Epithelial cell of prostate (primary cell): ENCODE measurements at regions not wholly inside any gene's neighbourhood (a gene's known extent, or its start where the extent isn't known, plus 50 kb on each side); places are given as distances from the start of the nearest gene placed in this dataset.

Source experiments
- DNase-seq: peaks from one replicate; pipeline ENCODE4 v3.0.0-alpha.2; 2011; ENCODE audit warnings: low read depth, low spot score
- H3K27ac ChIP-seq: fragments of 450-650 bp; 2 replicates; pipeline ENCODE4 v1.5.1; 2017; ENCODE audit warnings: mild to moderate bottlenecking

DNA sequence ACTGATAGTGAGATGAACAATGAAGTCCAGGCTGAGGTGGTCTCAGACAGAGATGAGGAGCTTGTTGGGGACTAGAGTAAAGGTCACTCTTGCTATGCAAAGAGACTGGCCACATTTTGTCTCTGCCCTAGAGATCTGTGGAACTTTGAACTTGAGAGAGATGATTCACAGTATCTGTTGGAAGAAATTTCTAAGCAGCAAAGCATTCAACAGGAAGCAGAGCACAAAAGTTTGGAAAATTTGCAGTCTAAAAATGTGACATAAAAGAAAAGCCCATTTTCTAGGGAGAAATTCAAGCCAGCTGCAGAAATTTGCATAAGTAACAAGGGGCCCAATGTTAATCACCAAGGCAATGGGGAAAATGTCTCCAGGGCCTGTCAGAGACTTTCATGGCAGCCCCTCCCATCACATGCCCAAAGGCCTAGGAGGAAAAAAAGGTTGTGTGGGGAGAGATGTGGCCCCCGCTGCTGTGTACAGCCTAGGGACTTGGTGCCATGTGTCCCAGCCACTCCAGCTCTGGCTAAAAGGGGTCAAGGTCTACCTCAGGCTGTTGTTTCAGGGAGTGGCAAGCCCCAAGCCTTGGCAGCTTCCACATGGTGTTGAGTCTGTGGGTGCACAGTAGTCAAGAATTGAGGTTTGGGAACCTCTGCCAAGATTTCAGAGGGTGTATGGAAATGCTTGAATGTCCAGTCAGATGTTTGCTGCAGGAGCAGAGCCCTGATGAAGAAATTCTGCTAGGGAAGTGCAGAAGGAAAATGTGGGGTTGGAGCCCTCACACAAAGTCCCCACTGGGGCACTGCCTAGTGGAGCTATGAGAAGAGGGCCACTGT is 262.8 kb downstream of the DKK2 start:
- no peak overlapping the region for H3K27ac ChIP-seq
- no peak for DNase-seq

DNA sequence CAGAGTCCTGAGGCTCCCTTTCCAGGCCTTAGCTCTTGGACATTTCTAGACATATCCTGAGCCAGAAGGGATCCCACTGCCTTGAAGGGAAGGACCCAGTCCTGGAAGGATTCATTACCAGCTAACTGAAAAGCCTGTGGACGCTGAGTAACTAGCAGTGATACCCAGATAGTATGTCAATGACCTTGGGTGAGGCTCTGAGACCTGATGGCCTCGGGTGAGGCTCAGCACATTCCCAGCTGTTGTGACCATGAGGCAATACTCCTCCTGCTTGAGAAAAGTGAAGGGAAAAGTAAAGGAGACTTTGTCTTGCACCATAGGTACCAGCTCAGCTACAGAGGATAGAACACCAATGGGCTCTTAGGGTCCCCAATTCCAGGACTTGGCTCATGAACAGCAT is 268.1 kb downstream of the DKK2 start:
- no peak for DNase-seq
- H3K27ac ChIP-seq: no peak overlapping the region

DNA sequence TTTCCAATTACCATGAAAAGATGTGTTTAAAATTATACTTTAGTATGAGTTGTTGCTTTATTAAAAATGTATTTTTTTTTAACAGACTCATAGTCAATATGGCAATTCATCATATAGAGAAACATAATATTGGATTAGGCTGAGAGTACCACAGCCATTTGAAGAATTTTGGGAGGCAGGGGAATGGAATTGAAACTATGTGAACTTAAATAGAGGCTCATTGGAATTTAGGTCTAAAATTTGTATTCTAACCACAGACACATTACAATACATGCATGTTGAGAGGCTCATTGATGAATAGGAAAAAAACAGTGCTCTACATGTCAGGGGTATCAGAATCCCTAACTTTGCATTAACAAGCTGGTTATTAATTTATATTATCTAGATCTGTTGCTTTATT is 269.6 kb downstream of the DKK2 start:
- DNase-seq: no peak
- no peak overlapping the region for H3K27ac ChIP-seq

DNA sequence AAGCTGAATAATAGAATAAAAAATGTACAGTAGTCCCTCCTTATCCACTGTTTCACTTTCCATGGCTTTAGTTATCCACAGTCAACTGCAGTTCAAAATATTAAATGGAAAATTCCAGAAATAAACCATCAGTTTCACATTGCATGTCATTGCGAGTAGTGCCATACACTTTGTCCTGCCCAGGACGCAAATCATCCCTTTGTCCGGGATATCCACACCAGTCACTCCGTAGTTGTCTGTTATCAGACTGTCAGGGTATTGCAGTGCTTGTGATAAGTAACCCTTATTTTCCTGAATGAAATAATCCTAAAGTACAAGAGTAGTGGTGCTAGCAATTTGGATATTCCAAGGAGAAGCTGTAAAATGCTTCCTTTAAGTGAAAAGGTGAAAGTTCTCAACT is 271.3 kb downstream of the DKK2 start:
- no peak for DNase-seq

DNA sequence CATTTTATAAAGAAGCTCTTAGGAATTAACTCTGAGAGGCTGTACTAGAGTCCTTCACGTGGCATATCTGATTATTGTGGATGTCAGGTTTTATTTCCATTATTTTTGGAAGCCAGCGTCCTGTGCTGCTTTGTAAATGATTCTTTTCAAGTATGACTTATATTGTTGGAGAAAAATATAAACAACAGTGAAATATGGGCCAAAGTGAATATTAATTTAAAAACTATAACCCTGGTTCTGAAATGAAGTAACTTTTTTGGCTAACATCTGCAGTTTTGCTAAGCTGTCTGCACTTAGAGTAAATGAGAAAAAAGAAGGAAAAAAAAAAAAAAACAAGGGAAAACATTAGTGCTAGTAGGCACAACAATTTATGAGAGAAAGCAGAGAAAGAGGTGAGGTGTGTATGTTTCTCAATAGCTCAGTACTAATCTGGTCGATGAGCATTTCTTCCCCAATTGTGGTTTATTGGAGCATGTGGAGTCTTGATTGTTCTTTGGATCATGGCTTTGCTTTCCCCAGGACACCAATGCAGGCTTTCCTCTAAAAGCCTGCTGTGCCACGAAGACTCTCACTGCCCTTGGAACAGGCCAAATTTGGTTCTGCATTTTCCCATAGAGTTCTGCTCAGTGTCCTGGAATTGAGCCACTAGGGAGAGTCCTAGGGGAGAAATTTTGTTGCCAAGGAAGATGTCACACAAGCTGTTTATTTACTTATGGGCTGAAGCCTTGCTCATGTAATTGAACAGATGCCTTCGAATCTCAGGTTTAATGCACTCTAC is 273.3 kb downstream of the DKK2 start:
- no peak overlapping the region for H3K27ac ChIP-seq
- DNase-seq: no peak

More for the DNA sequence above, 271.3 kb downstream of the DKK2 start:
- no peak overlapping the region for H3K27ac ChIP-seq

DNA sequence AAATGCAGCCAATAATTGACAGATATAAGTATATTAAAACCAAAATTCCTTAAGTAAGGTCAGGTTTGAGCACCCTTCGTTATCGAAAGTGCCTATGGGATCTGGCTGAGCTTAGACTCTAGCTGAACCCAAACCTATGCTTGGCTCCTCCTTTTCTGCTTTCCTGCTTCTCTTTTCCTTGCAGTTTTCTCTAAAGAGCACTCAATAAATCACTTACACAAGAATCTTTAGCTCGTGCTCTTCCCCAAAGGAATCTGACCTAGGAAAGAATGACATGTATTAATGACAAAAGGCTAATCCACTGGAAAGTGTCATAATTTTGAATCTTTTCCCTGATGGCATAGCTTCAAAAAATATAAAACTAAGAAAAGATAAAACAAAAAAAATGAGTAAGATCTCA is 282.7 kb downstream of the DKK2 start:
- DNase-seq: no peak

DNA sequence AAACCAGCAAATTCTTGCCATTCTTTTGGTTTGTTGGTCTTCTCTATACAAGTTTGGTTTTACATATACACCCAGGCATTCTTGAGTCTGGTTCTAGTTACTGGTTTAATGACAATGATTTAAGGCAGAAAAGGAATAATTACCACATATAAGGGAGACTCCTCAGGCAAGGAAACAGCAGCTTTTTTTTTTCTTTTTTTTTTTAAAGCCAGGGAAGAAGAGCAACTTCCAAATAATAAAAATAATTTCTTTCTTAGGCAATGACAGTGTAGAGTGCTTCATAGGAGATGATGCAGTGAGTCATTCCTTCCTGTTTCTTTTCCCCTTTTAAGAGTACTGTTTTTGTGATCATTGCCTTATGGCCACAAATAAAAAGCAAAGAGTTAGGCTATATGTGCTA is 289.7 kb downstream of the DKK2 start:
- H3K27ac ChIP-seq: no peak overlapping the region
- no peak for DNase-seq

More for the DNA sequence above, 282.7 kb downstream of the DKK2 start:
- no peak overlapping the region for H3K27ac ChIP-seq

DNA sequence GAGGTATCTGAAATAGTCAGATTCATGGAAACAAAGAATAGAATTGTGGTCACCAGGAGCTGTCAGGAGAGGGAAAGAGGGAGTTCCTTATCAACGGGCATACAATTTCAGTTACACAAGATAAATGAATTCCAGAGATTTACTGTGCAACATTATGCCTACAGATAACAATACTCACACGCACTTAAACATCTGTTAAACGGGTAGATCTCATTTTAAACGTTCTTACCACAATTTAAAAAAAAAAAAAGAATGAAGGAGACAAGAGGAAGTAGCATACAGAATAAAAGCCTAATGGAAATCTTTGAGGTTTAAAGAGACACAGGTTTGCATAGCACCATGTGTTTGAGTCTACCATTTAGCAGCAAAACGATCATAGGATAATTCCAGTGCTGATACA is 298.0 kb downstream of the DKK2 start:
- no peak overlapping the region for H3K27ac ChIP-seq
- DNase-seq: no peak

DNA sequence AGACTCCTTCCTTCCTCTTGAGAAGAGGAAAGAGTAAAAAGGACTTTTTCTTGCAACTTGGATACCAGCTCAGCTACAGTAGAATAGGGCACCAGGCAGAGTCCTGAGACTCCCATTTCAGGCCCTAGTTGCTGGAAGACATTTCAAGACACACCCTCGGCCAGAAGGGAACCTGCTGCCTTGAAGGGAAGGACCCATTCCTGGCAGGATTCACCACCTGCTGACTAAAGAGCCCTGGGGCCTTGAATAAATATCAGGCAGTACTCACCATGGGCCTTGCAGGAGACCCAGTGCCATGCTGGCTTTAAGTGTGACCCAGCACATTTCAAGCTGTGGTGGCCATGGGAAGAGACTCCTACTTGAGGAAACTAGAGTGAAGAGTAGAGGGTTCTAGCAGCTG is 317.6 kb downstream of the DKK2 start:
- DNase-seq: no peak
- no peak overlapping the region for H3K27ac ChIP-seq

DNA sequence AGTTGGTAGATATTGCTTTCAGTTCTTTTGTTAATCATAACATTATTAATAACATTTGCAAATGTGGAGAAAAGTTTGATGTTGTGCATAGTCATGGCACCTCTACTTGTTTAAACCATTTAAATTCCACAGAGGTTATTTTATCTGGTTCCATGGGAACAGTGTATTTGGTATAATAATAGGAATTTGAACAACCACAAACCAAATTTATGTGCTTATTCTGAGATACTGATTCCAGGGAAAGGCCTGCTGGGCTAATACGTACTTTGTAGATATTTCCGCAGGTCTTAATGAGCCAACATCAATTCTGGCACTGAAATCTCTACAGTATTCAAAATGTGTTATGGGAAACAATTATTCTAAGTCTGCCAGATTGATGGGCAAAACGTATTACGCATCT is 319.0 kb downstream of the DKK2 start:
- no peak overlapping the region for H3K27ac ChIP-seq
- no peak for DNase-seq

DNA sequence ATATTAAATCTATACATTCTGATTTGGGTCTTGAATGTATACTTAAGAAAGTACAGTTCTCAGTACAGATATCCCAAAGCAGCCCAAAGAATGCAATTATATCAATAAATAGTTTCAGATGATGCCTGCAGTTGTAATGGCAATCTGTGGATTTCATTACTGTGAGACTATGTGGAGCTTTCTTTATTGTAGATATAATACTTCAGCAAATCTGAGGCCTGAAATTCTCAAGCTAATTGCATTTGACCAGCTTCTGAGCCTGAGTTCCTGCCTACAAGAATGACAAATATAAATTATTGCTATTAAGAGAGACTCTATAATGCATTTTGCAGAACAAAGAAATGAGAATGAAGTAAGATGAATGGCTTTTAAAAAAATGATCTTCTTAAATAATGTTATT is 320.3 kb downstream of the DKK2 start:
- no peak overlapping the region for H3K27ac ChIP-seq
- no peak for DNase-seq

DNA sequence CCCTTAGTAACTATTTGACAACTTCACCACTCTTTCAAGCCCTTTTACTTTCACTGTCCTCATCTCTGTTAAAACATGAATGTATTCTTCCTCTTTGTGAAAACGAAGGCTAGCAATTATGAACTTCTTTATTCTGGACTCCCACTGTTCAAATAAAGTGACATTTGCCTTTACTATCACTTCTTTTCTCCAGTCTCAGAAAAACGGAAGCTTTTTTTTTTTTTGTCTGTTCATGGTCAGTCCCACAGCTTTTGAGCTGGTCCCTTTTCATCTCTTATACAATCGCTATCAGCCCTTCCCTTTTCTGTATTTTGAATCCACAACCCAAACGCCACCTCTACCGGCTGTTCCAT is 327.7 kb downstream of the DKK2 start:
- H3K27ac ChIP-seq: no peak overlapping the region
- no peak for DNase-seq

DNA sequence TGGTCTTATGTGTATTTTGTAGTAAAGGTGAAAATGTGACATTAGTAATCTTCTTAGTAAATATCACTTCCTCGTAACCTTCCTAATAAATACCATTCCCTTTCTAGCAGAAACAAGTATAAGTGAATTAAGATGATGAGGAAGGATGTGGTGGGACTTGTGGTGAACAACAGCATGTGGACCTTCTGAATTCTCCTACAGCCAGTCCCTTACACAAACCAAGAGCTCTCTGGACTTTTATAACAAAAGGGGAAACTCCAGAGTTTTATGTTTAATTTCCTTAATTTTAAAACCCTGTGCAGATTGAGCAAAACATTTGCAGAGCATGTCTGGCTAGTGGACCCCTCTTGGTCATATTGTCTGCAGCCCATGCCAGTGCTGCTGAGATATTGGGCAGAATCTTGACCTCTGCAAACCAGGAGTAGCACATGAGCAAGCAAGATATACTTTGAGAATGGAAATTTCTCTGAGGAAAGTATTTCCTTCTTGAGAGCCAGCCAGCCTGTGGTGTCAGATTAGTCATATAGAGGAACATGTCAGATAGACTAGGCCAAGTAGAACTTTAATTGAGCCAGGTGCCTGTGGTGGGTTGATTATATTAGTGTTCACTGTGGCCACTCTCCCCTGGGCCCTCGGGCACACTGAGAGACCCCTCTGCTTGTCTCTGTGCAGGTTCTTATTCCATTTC is 328.2 kb downstream of the DKK2 start:
- no peak for DNase-seq
- H3K27ac ChIP-seq: no peak overlapping the region

DNA sequence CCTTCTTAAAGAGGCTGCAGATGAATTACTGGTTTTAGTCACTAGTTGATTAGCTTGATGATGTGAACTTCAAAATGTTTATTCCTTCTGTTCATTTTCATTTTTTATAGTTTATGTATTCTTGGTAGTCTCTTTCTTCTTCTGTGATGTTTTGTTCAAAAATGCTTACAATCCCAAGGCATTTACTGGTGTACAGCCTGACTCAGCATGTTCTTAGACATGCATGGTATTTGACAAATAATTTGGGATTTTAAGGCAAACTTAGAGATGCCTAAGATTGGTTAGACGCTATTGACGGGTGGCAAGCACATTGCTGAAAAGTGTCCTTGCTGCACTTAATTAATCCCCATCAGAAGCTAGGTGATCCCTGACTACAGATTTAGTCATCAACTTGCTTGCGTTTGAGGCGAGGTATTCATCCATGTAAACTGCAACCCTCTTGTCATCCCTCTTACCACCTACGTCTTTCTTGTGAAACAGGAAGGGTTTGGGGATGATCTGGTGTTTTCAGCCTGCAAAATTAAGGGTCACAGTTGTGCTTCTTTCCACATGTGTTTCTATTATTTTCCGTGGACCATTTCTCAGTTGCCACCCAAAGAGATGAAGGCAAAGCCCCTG is 331.8 kb downstream of the DKK2 start:
- H3K27ac ChIP-seq: no peak overlapping the region
- DNase-seq: no peak

DNA sequence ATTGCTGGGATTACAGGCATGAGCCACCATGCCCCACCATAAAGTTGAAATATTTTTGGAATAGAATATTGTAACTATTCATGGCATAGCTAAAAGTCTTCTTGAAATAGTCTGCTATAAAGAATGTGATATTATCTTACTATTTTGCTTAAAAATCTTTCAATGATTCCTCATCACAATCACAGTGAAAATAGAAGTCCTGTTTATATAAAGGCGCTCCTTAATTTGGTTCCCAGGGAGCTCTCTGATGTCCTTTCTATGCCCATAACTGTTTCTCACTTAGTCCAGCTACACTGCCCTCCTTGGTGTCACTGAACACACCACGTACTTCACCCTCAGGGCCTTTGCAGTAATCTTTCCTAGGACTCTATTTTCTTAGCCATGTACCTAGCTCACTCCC is 331.7 kb upstream of the GIMD1 start:
- DNase-seq: no peak
- no peak overlapping the region for H3K27ac ChIP-seq

DNA sequence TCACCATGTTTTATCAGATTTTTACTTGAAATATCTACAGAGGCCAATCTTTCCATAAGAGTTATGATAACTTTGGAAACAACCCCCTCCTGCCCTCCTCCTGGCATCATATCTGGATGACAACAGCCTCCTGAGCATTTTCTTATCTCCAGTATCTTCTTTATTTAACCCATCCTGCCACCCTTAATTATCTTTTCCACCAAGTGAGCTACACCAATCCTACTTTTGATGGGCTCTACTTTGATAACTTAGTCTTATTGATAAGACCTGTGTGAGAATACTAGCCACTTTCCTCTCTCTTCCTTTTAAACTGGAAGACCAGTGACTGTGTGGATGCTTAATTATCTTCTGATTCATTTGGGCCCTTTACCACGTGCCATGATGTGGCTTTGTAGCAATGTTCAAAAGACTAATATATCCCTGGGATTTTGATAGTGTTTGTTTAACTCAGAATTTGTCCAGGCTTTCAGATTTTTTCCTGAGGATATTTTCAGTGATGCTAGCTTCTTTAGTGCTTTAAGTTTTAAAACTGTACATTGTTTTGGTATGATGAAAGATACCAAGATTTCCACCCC is 330.1 kb upstream of the GIMD1 start:
- H3K27ac ChIP-seq: no peak overlapping the region
- DNase-seq: no peak

DNA sequence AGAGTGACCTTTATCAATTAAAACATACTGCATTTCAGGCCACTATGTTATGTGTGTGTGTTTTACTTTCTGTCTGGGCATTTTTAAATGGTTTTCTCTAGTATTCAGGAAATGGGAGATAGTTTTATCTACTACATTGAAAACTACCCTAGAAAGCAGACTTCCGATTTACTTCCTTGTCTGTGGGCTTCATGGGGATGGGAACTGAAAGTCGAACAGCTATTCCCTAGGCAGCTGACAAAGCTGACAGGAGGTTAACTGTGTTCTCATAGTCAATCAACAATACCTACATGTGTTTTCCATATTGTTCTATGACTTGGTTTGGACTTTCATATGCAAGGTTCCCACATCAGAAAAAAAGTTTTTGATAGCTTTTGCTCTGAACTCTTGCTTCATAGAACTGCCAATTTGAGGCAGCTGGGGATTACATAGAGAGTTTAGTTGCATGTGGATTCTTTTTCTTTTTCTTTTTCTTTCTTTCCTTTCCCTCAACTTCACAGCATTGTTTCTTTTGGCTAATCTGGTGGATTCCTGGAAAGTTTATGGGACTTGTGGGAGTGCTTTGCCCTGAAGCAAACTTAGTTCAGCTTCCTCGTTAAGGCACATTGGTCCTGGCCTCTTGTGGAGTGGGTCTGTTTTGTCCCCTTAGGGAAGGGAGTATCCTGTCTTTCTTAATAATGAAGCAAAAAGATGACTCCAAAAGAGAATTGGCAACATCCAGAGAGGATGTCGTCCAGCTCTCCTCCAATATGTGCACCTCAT is 327.1 kb upstream of the GIMD1 start:
- DNase-seq: no peak

DNA sequence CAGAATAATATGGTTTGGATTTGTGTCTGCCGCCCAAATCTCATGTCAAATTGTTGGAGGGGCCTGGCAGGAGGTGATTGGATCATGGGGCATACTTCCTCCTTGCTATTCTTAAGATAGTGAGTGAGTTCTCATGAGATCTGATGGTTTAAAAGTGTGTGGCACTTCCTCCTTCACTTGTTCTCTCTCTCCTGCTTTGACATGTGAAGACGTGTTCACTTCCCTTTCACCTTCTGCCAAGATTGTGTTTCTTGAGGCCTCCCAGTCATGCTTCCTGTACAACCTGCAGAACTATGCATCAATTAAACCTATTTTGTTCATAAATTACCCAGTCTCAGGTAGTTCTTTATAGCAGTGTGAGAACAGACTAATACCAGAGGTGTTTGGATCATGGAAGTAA is 325.7 kb upstream of the GIMD1 start:
- peak overlapping the region; percentile 37 for H3K27ac ChIP-seq
- peak; percentile 43 for DNase-seq

More for the DNA sequence above, 327.1 kb upstream of the GIMD1 start:
- H3K27ac ChIP-seq: no peak overlapping the region

DNA sequence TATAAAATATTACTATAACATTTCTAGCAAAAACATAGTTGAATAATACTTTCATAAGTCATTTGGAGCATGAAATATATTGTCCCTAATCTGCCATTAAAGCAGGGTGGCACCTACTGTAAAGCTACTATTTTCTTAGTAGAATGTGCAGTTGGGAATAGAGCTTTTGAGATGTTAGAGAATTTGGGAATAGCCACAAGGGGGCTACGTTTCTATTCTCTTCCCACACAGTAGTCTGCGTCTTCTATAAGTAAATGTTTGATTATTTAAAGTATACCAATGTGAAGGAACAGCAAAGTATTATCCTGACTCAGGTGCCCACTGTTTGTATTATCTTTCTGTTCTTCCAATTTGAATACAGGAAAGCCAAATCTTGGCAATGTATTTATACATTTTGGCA is 323.2 kb upstream of the GIMD1 start:
- no peak for DNase-seq
- H3K27ac ChIP-seq: no peak overlapping the region

DNA sequence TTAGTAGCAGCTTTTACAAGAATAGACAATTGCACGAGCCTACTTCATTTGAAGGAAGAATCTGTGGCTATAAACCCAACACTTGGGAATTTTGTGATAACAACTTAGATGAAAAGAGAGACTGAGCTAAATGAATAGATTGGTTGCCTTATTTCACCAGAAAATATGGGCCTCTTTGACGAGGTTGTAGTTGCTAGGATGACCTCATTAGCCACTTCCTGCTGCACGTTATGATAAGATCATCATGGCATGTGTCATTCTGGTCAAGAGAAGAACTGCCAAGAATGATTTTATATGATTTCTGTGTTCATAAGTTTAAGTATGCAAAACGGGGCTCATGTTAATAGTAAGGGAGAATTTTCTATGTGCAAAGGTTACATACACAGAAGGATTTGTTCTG is 321.9 kb upstream of the GIMD1 start:
- H3K27ac ChIP-seq: peak overlapping the region; percentile 41
- peak; percentile 52 for DNase-seq
